K562 (cell line): ENCODE measurements at regions not wholly inside any gene's neighbourhood (a gene's known extent, or its start where the extent isn't known, plus 50 kb on each side); places are given as distances from the start of the nearest gene placed in this dataset.
A peak's percentile ranks its signal among the peaks of the same experiment; 100 is the strongest.

Experiments used
- CEBPB ChIP-seq: fragments of 450-650 bp; IDR thresholded peaks from 2 replicates; pipeline ENCODE4 v1.6.1; 2016; ENCODE audit warnings: missing genetic modification characterization, missing compliant biosample characterization
- CTCF ChIP-seq, 3 experiments: IDR thresholded peaks in 2 of 3; conservative IDR thresholded peaks in 1 of 3; 2 replicates each; pipeline ENCODE4 v1.5.1; 2011 to 2012; ENCODE audit warnings: low read length in 3 of 3, mild to moderate bottlenecking in 3 of 3, control low read depth in 2 of 3, improper control_type of control experiment in 1 of 3, inconsistent platforms in 1 of 3, low read depth in 1 of 3, mixed read lengths in 1 of 3, moderate library complexity in 1 of 3; ENCODE audit not compliant: insufficient read depth in 2 of 3
- EHMT2 ChIP-seq: fragments of 450-650 bp; IDR thresholded peaks from 2 replicates; pipeline ENCODE4 v1.6.1; 2018; ENCODE audit warnings: antibody characterized with exemption
- FOXO4 ChIP-seq: fragments of 450-650 bp; formaldehyde crosslinking; IDR thresholded peaks from 2 replicates; pipeline ENCODE4 v1.4.0; 2020; ENCODE audit warnings: mild to moderate bottlenecking, moderate library complexity
- NRF1 ChIP-seq, 2 experiments: fragments of 450-650 bp; IDR thresholded peaks in 1 of 2; conservative IDR thresholded peaks in 1 of 2; 2 replicates each; pipeline ENCODE4 v1.6.1; 2014; ENCODE audit warnings: mild to moderate bottlenecking in 2 of 2
- PATZ1 ChIP-seq: fragments of 250-450 bp; sonication (Bioruptor Pico); IDR thresholded peaks from 2 replicates; pipeline ENCODE4 v1.5.0; 2020; ENCODE audit warnings: mild to moderate bottlenecking, borderline replicate concordance
- ZKSCAN1 ChIP-seq: fragments of 150-350 bp; IDR thresholded peaks from 2 replicates; pipeline ENCODE4 v1.6.1; 2016; ENCODE audit warnings: low read depth, low read length
- ZKSCAN3 ChIP-seq: fragments of 250-450 bp; sonication (Bioruptor Pico); IDR thresholded peaks from 2 replicates; pipeline ENCODE4 v1.4.0; 2020
- ZNF407 ChIP-seq: fragments of 450-650 bp; IDR thresholded peaks from 2 replicates; pipeline ENCODE4 v1.6.1; 2016; ENCODE audit warnings: low read depth
- TF ChIP-seq, protein P1 (sequence below): sonication (generic); formaldehyde crosslinking; IDR thresholded peaks from 2 replicates; pipeline ENCODE4 v1.8.0; 2022; ENCODE audit warnings: missing genetic modification reagents, mild to moderate bottlenecking, borderline replicate concordance

DNA sequence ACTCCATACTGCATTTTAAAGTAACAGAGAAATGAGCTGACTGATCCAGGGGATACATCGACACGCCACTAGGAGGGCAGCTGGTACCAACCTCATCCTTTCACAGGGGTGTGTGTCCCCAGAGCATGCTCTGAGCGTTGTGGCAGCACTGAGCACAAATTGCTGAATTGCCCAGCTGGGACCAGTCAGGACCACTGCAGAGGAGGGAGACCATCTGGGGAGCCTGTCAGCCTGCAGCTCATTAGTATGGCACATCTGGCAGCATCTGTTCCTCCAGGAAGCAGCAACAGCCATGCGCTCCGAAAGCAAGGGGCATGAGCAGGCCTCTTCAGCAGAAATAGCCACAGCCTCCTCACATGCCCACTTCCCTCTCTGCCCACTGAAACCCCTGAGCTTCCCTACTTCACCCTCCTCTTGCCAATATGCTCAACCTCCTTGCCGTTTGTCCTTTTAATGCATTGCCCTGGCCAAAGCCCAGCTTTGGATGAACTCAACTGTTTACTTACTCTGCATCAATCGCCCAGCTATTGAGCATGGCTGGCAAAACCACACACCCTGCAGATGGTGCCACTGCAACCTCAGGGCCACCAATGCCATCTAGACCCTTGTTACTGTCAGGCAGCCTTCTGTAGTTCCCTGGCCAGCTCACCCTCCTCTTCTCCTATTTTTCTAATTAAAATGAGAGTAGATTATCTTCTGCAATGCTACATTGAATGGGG is 77.6 kb upstream of the NEDD9 start:
- TF ChIP-seq PATZ1 (CRISPR knock-in tag), result no peak
- TF ChIP-seq, protein P1, sequence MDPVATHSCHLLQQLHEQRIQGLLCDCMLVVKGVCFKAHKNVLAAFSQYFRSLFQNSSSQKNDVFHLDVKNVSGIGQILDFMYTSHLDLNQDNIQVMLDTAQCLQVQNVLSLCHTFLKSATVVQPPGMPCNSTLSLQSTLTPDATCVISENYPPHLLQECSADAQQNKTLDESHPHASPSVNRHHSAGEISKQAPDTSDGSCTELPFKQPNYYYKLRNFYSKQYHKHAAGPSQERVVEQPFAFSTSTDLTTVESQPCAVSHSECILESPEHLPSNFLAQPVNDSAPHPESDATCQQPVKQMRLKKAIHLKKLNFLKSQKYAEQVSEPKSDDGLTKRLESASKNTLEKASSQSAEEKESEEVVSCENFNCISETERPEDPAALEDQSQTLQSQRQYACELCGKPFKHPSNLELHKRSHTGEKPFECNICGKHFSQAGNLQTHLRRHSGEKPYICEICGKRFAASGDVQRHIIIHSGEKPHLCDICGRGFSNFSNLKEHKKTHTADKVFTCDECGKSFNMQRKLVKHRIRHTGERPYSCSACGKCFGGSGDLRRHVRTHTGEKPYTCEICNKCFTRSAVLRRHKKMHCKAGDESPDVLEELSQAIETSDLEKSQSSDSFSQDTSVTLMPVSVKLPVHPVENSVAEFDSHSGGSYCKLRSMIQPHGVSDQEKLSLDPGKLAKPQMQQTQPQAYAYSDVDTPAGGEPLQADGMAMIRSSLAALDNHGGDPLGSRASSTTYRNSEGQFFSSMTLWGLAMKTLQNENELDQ, result no peak
- TF ChIP-seq FOXO4, result no peak
- TF ChIP-seq NRF1 (conservative IDR thresholded peaks at IDR 0.05 in 1 of 2, IDR thresholded peaks at IDR 0.05 in 1 of 2), result no peak
- no peak for TF ChIP-seq CEBPB (tag)
- no peak for TF ChIP-seq EHMT2
- TF ChIP-seq ZKSCAN1, result no peak
- TF ChIP-seq ZKSCAN3 (CRISPR knock-in tag), result no peak
- peak in 1 of 3 experiments; percentile 40; a peak in 3 of 6 replicates for TF ChIP-seq CTCF (IDR thresholded peaks at IDR 0.05 in 2 of 3, conservative IDR thresholded peaks at IDR 0.05 in 1 of 3; ENCODE audit: insufficient read depth in 2 of 3, low read depth in 1 of 3, low read length in 3 of 3)
- TF ChIP-seq ZNF407, result no peak
